Fibroblast of lung (primary cell): ENCODE measurements at regions not wholly inside any gene's neighbourhood (a gene's known extent, or its start where the extent isn't known, plus 50 kb on each side); places are given as distances from the start of the nearest gene placed in this dataset.

Experiments
- DNase-seq, 2 donors: peaks; one replicate each; pipeline versions ENCODE4 v3.0.0 to v3.0.0-alpha.2; 2010; ENCODE audit warnings: low read depth in 2 of 2
- H2AFZ ChIP-seq: 2 replicates; pipeline ENCODE4 v1.5.1; 2012; ENCODE audit warnings: low read length, control low read depth, inconsistent platforms
- H3K27ac ChIP-seq: 2 replicates; pipeline ENCODE4 v1.5.1; 2011; ENCODE audit warnings: low read length, control low read depth; ENCODE audit not compliant: insufficient read depth
- H3K27me3 ChIP-seq: 2 replicates; pipeline ENCODE4 v1.5.1; 2011; ENCODE audit warnings: mild to moderate bottlenecking, low read length; ENCODE audit not compliant: control insufficient read depth, insufficient read depth
- H3K36me3 ChIP-seq: 2 replicates; pipeline ENCODE4 v1.5.1; 2011; ENCODE audit warnings: low read length; ENCODE audit not compliant: control insufficient read depth, insufficient read depth
- H3K4me1 ChIP-seq: 2 replicates; pipeline ENCODE4 v1.5.1; 2011; ENCODE audit warnings: low read length; ENCODE audit not compliant: control insufficient read depth, insufficient read depth; ENCODE audit errors: extremely low read depth
- H3K4me2 ChIP-seq: 2 replicates; pipeline ENCODE4 v1.5.1; 2011; ENCODE audit warnings: low read length, control low read depth; ENCODE audit not compliant: insufficient read depth; ENCODE audit errors: extremely low read depth
- H3K4me3 ChIP-seq, 4 experiments: fragments of 200-600 bp in 1 of 4; sonication (generic) in 1 of 4; replicated peaks in 1 of 4; 2 replicates each; pipeline ENCODE4 v1.5.1; 2011 to 2016; ENCODE audit warnings: low read length in 4 of 4, low read depth in 3 of 4, mild to moderate bottlenecking in 3 of 4, control low read depth in 2 of 4, inconsistent platforms in 1 of 4, mixed read lengths in 1 of 4; ENCODE audit not compliant: insufficient read depth in 1 of 4; ENCODE audit errors: control extremely low read depth in 1 of 4
- H3K79me2 ChIP-seq: 2 replicates; pipeline ENCODE4 v1.5.1; 2012; ENCODE audit warnings: mild to moderate bottlenecking, low read length, inconsistent platforms; ENCODE audit not compliant: control insufficient read depth, insufficient read depth
- H3K9ac ChIP-seq: 2 replicates; pipeline ENCODE4 v1.5.1; 2011; ENCODE audit warnings: mild to moderate bottlenecking, low read length, control low read depth; ENCODE audit not compliant: insufficient read depth
- H3K9me3 ChIP-seq: 2 replicates; pipeline ENCODE4 v1.5.1; 2012; ENCODE audit warnings: low read depth, low read length; ENCODE audit not compliant: control insufficient read depth, insufficient read depth
- H4K20me1 ChIP-seq: 2 replicates; pipeline ENCODE4 v1.5.1; 2011; ENCODE audit warnings: low read length; ENCODE audit not compliant: control insufficient read depth, insufficient read depth; ENCODE audit errors: extremely low read depth
- EZH2 ChIP-seq: IDR thresholded peaks from 2 replicates; pipeline ENCODE4 v1.5.1; 2012; ENCODE audit warnings: low read length, control low read depth, mild to moderate bottlenecking; ENCODE audit errors: missing control alignments
- TF ChIP-seq, protein P1 (sequence below), 2 donors: IDR thresholded peaks in 1 of 2; conservative IDR thresholded peaks in 1 of 2; 1 replicate in 1 of 2; 2 replicates in 1 of 2; pipeline ENCODE4 v1.5.1; 2011 to 2012; ENCODE audit warnings: low read length in 2 of 2, control low read depth in 1 of 2, inconsistent platforms in 1 of 2, low read depth in 1 of 2, mild to moderate bottlenecking in 1 of 2

DNA sequence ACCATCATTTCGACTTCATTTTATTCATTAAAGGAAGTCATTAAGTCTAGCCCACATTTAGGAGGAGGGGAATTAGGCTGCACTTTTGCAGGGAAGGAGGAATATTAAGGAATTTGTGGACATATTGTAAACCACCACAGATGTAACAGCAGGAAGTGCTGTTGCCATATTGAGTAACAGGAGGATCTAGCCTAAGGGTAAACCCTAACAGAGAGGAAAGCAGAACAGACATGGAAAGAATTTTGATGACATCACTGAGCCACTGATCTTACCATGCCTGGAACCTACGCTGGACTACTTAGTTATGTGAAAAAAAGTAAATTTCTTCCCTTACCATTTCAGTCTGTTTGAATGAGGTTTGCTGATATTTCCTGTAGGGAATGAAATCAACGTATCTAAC, 100.7 kb upstream of the ATF7IP start:
- no peaks in the 10 kb centered on the region for H3K79me2 ChIP-seq
- H3K9ac ChIP-seq: no peak overlapping the region
- H3K9me3 ChIP-seq: no peaks in the 10 kb centered on the region
- H3K4me2 ChIP-seq: no peak overlapping the region
- no peaks in the 10 kb centered on the region for H4K20me1 ChIP-seq
- TF ChIP-seq, protein P1, sequence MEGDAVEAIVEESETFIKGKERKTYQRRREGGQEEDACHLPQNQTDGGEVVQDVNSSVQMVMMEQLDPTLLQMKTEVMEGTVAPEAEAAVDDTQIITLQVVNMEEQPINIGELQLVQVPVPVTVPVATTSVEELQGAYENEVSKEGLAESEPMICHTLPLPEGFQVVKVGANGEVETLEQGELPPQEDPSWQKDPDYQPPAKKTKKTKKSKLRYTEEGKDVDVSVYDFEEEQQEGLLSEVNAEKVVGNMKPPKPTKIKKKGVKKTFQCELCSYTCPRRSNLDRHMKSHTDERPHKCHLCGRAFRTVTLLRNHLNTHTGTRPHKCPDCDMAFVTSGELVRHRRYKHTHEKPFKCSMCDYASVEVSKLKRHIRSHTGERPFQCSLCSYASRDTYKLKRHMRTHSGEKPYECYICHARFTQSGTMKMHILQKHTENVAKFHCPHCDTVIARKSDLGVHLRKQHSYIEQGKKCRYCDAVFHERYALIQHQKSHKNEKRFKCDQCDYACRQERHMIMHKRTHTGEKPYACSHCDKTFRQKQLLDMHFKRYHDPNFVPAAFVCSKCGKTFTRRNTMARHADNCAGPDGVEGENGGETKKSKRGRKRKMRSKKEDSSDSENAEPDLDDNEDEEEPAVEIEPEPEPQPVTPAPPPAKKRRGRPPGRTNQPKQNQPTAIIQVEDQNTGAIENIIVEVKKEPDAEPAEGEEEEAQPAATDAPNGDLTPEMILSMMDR (conservative IDR thresholded peaks at IDR 0.05 in 1 of 2, IDR thresholded peaks at IDR 0.05 in 1 of 2; ENCODE audit: low read depth in 1 of 2, low read length in 2 of 2): no peak
- TF ChIP-seq EZH2: no peak
- no peak overlapping the region for H3K27ac ChIP-seq
- peaks cover 2% of the 10 kb centered on the region for H3K4me1 ChIP-seq
- H3K27me3 ChIP-seq: no peaks in the 10 kb centered on the region
- H3K4me3 ChIP-seq: no peak overlapping the region
- no peak overlapping the region for H2AFZ ChIP-seq
- no peaks in the 10 kb centered on the region for H3K36me3 ChIP-seq
- no peak for DNase-seq

DNA sequence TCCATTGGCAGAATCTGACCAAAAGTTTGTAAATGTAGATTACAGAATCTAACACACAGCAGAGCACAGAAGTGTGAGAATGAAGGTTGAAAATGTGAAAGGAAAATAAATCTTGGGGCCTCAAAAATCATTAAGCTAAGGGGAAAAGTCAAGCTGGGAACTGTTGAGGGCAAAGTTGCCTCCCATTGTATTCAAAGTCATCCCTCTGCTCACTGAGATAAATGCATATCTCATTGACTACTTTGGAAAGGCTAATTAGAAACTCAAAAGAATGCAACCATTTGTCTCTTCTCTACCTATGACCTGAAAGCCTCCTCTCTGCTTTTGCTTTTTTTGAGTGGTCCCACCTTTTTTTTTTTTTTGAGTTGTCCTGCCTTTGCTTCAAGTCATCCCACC, 97.4 kb upstream of the ATF7IP start:
- Histone ChIP-seq H3K4me2 (no peak overlapping the region), H3K79me2 (no peaks in the 10 kb centered on the region), H3K9ac (no peak overlapping the region), H2AFZ (no peak overlapping the region), H3K36me3 (no peaks in the 10 kb centered on the region), H3K27me3 (no peaks in the 10 kb centered on the region), H3K9me3 (no peaks in the 10 kb centered on the region), H3K4me1 (no peaks in the 10 kb centered on the region), H4K20me1 (no peaks in the 10 kb centered on the region), H3K4me3 (no peak overlapping the region), H3K27ac (no peak overlapping the region)
- TF ChIP-seq, protein P1 (conservative IDR thresholded peaks at IDR 0.05 in 1 of 2, IDR thresholded peaks at IDR 0.05 in 1 of 2; ENCODE audit: low read depth in 1 of 2, low read length in 2 of 2): no peak
- TF ChIP-seq EZH2: no peak
- no peak for DNase-seq

DNA sequence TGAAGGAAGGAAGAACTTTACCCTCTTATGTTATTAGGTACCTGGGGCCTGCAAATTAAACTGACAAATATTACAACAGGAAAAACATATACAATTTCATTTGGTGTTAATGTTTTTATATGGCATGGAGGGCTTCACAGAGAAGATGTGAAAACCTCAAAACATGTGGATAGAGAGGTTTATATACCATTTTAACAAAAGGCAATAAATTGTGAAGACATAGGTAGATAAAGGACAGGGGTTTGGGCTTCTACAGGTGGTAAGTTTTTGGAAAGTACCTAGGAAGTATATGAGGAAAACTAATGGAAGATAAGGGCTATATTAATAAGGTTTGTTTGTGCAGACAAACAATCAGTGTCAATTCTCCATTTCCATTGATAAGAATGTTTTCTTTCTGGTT, 95.1 kb upstream of the ATF7IP start:
- H2AFZ ChIP-seq: no peak overlapping the region
- no peaks in the 10 kb centered on the region for H4K20me1 ChIP-seq
- no peak for DNase-seq
- H3K9me3 ChIP-seq: no peaks in the 10 kb centered on the region
- H3K36me3 ChIP-seq: no peaks in the 10 kb centered on the region
- no peaks in the 10 kb centered on the region for H3K27me3 ChIP-seq
- H3K4me2 ChIP-seq: no peak overlapping the region
- H3K4me3 ChIP-seq: no peak overlapping the region
- H3K9ac ChIP-seq: no peak overlapping the region
- no peaks in the 10 kb centered on the region for H3K4me1 ChIP-seq
- H3K27ac ChIP-seq: no peak overlapping the region
- TF ChIP-seq, protein P1 (conservative IDR thresholded peaks at IDR 0.05 in 1 of 2, IDR thresholded peaks at IDR 0.05 in 1 of 2; ENCODE audit: low read depth in 1 of 2, low read length in 2 of 2): no peak
- no peak for TF ChIP-seq EZH2
- no peaks in the 10 kb centered on the region for H3K79me2 ChIP-seq
